ENCODE measurements at regions not wholly inside any gene's neighbourhood (a gene's known extent, or its start where the extent isn't known, plus 50 kb on each side); places are given as distances from the start of the nearest gene placed in this dataset.

DNA sequence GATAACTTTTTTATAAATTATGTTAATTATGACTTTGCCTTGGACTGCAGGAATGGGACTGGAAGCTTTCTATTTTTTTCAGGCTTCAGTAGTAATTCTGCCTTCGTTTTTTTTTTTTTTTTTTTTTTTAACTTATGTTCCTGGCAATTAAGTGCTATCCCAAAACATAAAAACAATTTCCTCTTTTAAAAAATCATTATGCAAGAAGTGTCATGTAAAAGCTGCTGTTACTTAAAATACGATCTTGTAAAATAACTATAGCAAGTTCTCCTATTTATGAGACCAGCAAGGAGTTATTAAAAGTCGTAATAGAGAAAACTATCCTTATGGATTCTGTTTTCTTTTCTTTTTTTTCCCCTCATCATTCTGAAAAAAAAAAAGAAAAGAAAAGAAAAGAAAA lies 106.6 kb upstream of the FOXN2 start:
- Histone ChIP-seq H3K9ac (ENCODE audit: insufficient read depth, low read depth, low read length) (no peak overlapping the region), H3K4me1 (ENCODE audit: insufficient read depth, low read length) (peaks cover 79% of the 10 kb centered on the region), H3K79me2 (ENCODE audit: insufficient read depth, low read length) (no peaks in the 10 kb centered on the region), H3K27me3 (ENCODE audit: control insufficient read depth in 1 of 2, insufficient read depth in 2 of 2, low read length in 2 of 2) (no peaks in the 10 kb centered on the region), H2AFZ (ENCODE audit: low read length) (no peak overlapping the region), H3K4me2 (ENCODE audit: low read depth, low read length) (no peak overlapping the region), H3K36me3 (replicated peaks in 1 of 2; ENCODE audit: control insufficient read depth in 1 of 2, insufficient read depth in 2 of 2, low read length in 2 of 2) (no peaks in the 10 kb centered on the region), H4K20me1 (ENCODE audit: insufficient read depth, low read length) (no peaks in the 10 kb centered on the region), H3K27ac (ENCODE audit: extremely low read length, insufficient read depth, low read length) (no peak overlapping the region), H3K9me3 (ENCODE audit: low read length) (no peaks in the 10 kb centered on the region), H3K4me3 (replicated peaks in 1 of 3; ENCODE audit: insufficient read depth in 1 of 3, low read depth in 2 of 3, low read length in 3 of 3) (no peak overlapping the region)
- no peak for TF ChIP-seq U2AF1 (optimal IDR thresholded peaks at IDR 0.05; ENCODE audit: low read depth, low read length)
- no peak for TF ChIP-seq ZNF550 (CRISPR knock-in tag; IDR thresholded peaks at IDR 0.05; ENCODE audit: borderline replicate concordance)
- no peak for TF ChIP-seq NFE2 (CRISPR knock-in tag; IDR thresholded peaks at IDR 0.05)
- no peak for TF ChIP-seq NFRKB (IDR thresholded peaks at IDR 0.05)
- TF ChIP-seq ZNF256 (CRISPR knock-in tag; conservative IDR thresholded peaks at IDR 0.05): no peak
- no peak for TF ChIP-seq HMG20B (CRISPR knock-in tag; conservative IDR thresholded peaks at IDR 0.05)
- TF ChIP-seq NR2F1 (CRISPR knock-in tag; IDR thresholded peaks at IDR 0.05): no peak
- no peak for TF ChIP-seq TBL1XR1 (IDR thresholded peaks at IDR 0.05; ENCODE audit: borderline replicate concordance, low read length, partially characterized antibody)
- no peak for TF ChIP-seq TRIM24 (CRISPR knock-in tag; IDR thresholded peaks at IDR 0.05)
- TF ChIP-seq, protein P1, sequence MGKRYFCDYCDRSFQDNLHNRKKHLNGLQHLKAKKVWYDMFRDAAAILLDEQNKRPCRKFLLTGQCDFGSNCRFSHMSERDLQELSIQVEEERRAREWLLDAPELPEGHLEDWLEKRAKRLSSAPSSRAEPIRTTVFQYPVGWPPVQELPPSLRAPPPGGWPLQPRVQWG (CRISPR knock-in tag; IDR thresholded peaks at IDR 0.05; ENCODE audit: borderline replicate concordance, low read depth): no peak
- TF ChIP-seq HOXD1 (CRISPR knock-in tag; IDR thresholded peaks at IDR 0.05): no peak
- no peak for TF ChIP-seq ZBTB20 (CRISPR knock-in tag; IDR thresholded peaks at IDR 0.05; ENCODE audit: borderline replicate concordance, low read depth)
- no peak for TF ChIP-seq ZNF337 (CRISPR knock-in tag; IDR thresholded peaks at IDR 0.05; ENCODE audit: borderline replicate concordance, low read depth)
- no peak for TF ChIP-seq CREB3 (CRISPR knock-in tag; IDR thresholded peaks at IDR 0.05)
- TF ChIP-seq, protein P2, sequence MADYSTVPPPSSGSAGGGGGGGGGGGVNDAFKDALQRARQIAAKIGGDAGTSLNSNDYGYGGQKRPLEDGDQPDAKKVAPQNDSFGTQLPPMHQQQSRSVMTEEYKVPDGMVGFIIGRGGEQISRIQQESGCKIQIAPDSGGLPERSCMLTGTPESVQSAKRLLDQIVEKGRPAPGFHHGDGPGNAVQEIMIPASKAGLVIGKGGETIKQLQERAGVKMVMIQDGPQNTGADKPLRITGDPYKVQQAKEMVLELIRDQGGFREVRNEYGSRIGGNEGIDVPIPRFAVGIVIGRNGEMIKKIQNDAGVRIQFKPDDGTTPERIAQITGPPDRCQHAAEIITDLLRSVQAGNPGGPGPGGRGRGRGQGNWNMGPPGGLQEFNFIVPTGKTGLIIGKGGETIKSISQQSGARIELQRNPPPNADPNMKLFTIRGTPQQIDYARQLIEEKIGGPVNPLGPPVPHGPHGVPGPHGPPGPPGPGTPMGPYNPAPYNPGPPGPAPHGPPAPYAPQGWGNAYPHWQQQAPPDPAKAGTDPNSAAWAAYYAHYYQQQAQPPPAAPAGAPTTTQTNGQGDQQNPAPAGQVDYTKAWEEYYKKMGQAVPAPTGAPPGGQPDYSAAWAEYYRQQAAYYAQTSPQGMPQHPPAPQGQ (CRISPR knock-in tag; IDR thresholded peaks at IDR 0.05; ENCODE audit: borderline replicate concordance): no peak
- no peak for TF ChIP-seq MBD4 (IDR thresholded peaks at IDR 0.05; ENCODE audit: borderline replicate concordance, low read length)
- no peak for TF ChIP-seq JDP2 (CRISPR knock-in tag; IDR thresholded peaks at IDR 0.05; ENCODE audit: borderline replicate concordance)
- no peak for TF ChIP-seq IRF2 (CRISPR knock-in tag; IDR thresholded peaks at IDR 0.05)
- 69% methylated on average over 3 of the region's 3 CpGs for WGBS (ENCODE audit: low lambda C conversion rate)
- in situ Hi-C loops (cut with HindIII; ENCODE audit: extremely low pct_ligation_motif_present, low pct_unique_long_range_greater_than_20kb) (loop anchor here (25.0 kb wide), 1 partner anchor 204 kb away; no protein-coding TSS in a partner anchor), intact Hi-C loops (cut with micrococcal nuclease; ENCODE audit: unreplicated experiment) (no loop called here)
- ATAC-seq: no peak
- FAIRE-seq: no peak
- no TSS peak for BruUV-seq (replicated peaks)
- ChIA-PET POLR2A (no interaction called here), CTCF (ENCODE audit: low intra/inter-chr PET ratio, low total read pairs) (no interaction called here)
- DNase-seq (ENCODE audit: low spot score): no peak
